ENCODE measurements at regions not wholly inside any gene's neighbourhood (a gene's known extent, or its start where the extent isn't known, plus 50 kb on each side); places are given as distances from the start of the nearest gene placed in this dataset.

DNA sequence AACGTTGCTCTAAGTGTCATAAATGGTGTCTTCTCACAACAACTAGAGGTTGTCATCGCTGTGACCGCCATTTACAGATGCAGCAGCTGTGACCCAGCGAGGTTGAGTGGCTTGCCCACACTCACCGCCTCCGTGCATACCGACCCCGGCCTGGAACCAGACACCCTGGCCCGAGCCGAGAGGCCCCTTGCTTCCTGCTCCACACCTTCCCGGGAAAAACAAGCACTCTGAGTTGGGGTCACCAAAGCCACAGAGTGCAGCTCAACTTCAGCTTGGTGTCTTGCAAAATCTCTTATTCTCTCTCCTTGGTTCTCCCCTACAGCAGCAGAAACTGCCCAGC, 115.7 kb upstream of the PPP2R2D start:
- H3K36me3 ChIP-seq (ENCODE audit: control insufficient read depth in 5 of 5, insufficient read depth in 5 of 5, low read length in 5 of 5) = no peaks in the 10 kb centered on the region
- H3K27me3 ChIP-seq (ENCODE audit: control insufficient read depth in 5 of 5, insufficient read depth in 4 of 5, low read length in 5 of 5) = peaks cover 0 to 16% (median 4%) of the 10 kb centered on the region in 5 donors
- no peak overlapping the region for H3K27ac ChIP-seq (ENCODE audit: low read depth, low read length)
- H3K9ac ChIP-seq (ENCODE audit: low read length in 5 of 5) = no peak overlapping the region
- no peaks in the 10 kb centered on the region for H3K4me1 ChIP-seq (ENCODE audit: control insufficient read depth in 5 of 5, insufficient read depth in 5 of 5, low read length in 5 of 5)
- no peak overlapping the region for H3K4me3 ChIP-seq (ENCODE audit: low read depth in 1 of 5, low read length in 5 of 5)
- H3K9me3 ChIP-seq (ENCODE audit: control insufficient read depth in 5 of 5, low read length in 5 of 5) = peaks cover 0 to 3% (median 0%) of the 10 kb centered on the region in 5 donors

GRCh38 chr10:131786756-131787605, 113.8 kb upstream of the PPP2R2D start:
- peaks cover 0 to 18% (median 5%) of the 10 kb centered on the region in 5 donors for H3K27me3 ChIP-seq (ENCODE audit: control insufficient read depth in 5 of 5, insufficient read depth in 4 of 5, low read length in 5 of 5)
- H3K4me1 ChIP-seq (ENCODE audit: control insufficient read depth in 5 of 5, insufficient read depth in 5 of 5, low read length in 5 of 5) = no peaks in the 10 kb centered on the region
- no peak overlapping the region for H3K9ac ChIP-seq (ENCODE audit: low read length in 5 of 5)
- no peaks in the 10 kb centered on the region for H3K36me3 ChIP-seq (ENCODE audit: control insufficient read depth in 5 of 5, insufficient read depth in 5 of 5, low read length in 5 of 5)
- H3K9me3 ChIP-seq (ENCODE audit: control insufficient read depth in 5 of 5, low read length in 5 of 5) = peaks cover 0 to 3% (median 0%) of the 10 kb centered on the region in 5 donors
- no peak overlapping the region for H3K4me3 ChIP-seq (ENCODE audit: low read depth in 1 of 5, low read length in 5 of 5)
- no peak overlapping the region for H3K27ac ChIP-seq (ENCODE audit: low read depth, low read length)

- H3K4me1 ChIP-seq (ENCODE audit: control insufficient read depth in 5 of 5, insufficient read depth in 5 of 5, low read length in 5 of 5) = no peaks in the 10 kb centered on the region
- no peak overlapping the region for H3K4me3 ChIP-seq (ENCODE audit: low read depth in 1 of 5, low read length in 5 of 5)
- H3K27me3 ChIP-seq (ENCODE audit: control insufficient read depth in 5 of 5, insufficient read depth in 4 of 5, low read length in 5 of 5) = peaks cover 0 to 24% (median 8%) of the 10 kb centered on the region in 5 donors
- H3K27ac ChIP-seq (ENCODE audit: low read depth, low read length) = no peak overlapping the region
- no peaks in the 10 kb centered on the region for H3K36me3 ChIP-seq (ENCODE audit: control insufficient read depth in 5 of 5, insufficient read depth in 5 of 5, low read length in 5 of 5)
- no peak overlapping the region for H3K9ac ChIP-seq (ENCODE audit: low read length in 5 of 5)
- peaks cover 0 to 3% (median 0%) of the 10 kb centered on the region in 5 donors for H3K9me3 ChIP-seq (ENCODE audit: control insufficient read depth in 5 of 5, low read length in 5 of 5)
Observed at GRCh38 chr10:131787961-131788360, 112.8 kb upstream of the PPP2R2D start.

- H3K4me3 ChIP-seq (ENCODE audit: low read depth in 1 of 5, low read length in 5 of 5) = no peak overlapping the region
- H3K4me1 ChIP-seq (ENCODE audit: control insufficient read depth in 5 of 5, insufficient read depth in 5 of 5, low read length in 5 of 5) = no peaks in the 10 kb centered on the region
- H3K27me3 ChIP-seq (ENCODE audit: control insufficient read depth in 5 of 5, insufficient read depth in 4 of 5, low read length in 5 of 5) = peaks cover 0 to 24% (median 8%) of the 10 kb centered on the region in 5 donors
- no peaks in the 10 kb centered on the region for H3K36me3 ChIP-seq (ENCODE audit: control insufficient read depth in 5 of 5, insufficient read depth in 5 of 5, low read length in 5 of 5)
- H3K9me3 ChIP-seq (ENCODE audit: control insufficient read depth in 5 of 5, low read length in 5 of 5) = peaks cover 0 to 3% (median 0%) of the 10 kb centered on the region in 5 donors
- H3K27ac ChIP-seq (ENCODE audit: low read depth, low read length) = no peak overlapping the region
- no peak overlapping the region for H3K9ac ChIP-seq (ENCODE audit: low read length in 5 of 5)
Observed at GRCh38 chr10:131788386-131788785, 112.4 kb upstream of the PPP2R2D start.

DNA sequence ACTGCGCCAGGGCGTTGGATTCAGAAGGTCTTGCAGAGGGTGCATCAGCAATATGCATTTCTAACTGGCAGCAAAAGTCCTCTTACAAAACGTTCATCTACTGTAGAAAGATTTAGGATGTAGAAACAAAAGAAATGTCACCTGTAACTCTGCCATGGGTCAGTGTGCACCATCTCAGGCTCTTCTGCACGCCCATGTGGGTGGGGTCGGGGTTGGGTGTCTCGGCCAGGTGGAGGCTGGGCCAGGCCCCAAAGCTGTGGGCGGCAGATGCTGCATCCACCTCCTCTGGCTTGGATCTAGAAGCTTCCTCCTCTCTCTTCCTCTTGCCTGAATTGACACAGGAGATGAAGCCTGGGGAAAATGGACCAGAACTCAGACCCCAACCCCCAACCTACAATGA, 111.3 kb upstream of the PPP2R2D start:
- peaks cover 0 to 3% (median 0%) of the 10 kb centered on the region in 5 donors for H3K9me3 ChIP-seq (ENCODE audit: control insufficient read depth in 5 of 5, low read length in 5 of 5)
- no peak overlapping the region for H3K27ac ChIP-seq (ENCODE audit: low read depth, low read length)
- H3K4me3 ChIP-seq (ENCODE audit: low read depth in 1 of 5, low read length in 5 of 5) = no peak overlapping the region
- peaks cover 0 to 24% (median 8%) of the 10 kb centered on the region in 5 donors for H3K27me3 ChIP-seq (ENCODE audit: control insufficient read depth in 5 of 5, insufficient read depth in 4 of 5, low read length in 5 of 5)
- H3K36me3 ChIP-seq (ENCODE audit: control insufficient read depth in 5 of 5, insufficient read depth in 5 of 5, low read length in 5 of 5) = no peaks in the 10 kb centered on the region
- H3K9ac ChIP-seq (ENCODE audit: low read length in 5 of 5) = no peak overlapping the region
- no peaks in the 10 kb centered on the region for H3K4me1 ChIP-seq (ENCODE audit: control insufficient read depth in 5 of 5, insufficient read depth in 5 of 5, low read length in 5 of 5)

GRCh38 chr10:131790021-131790420, 110.8 kb upstream of the PPP2R2D start:
- Histone ChIP-seq H3K27ac (ENCODE audit: low read depth, low read length) (no peak overlapping the region), H3K4me1 (ENCODE audit: control insufficient read depth in 5 of 5, insufficient read depth in 5 of 5, low read length in 5 of 5) (no peaks in the 10 kb centered on the region), H3K9me3 (ENCODE audit: control insufficient read depth in 5 of 5, low read length in 5 of 5) (peaks cover 0 to 3% (median 0%) of the 10 kb centered on the region in 5 donors), H3K36me3 (ENCODE audit: control insufficient read depth in 5 of 5, insufficient read depth in 5 of 5, low read length in 5 of 5) (no peaks in the 10 kb centered on the region), H3K9ac (ENCODE audit: low read length in 5 of 5) (no peak overlapping the region), H3K27me3 (ENCODE audit: control insufficient read depth in 5 of 5, insufficient read depth in 4 of 5, low read length in 5 of 5) (peaks cover 0 to 24% (median 8%) of the 10 kb centered on the region in 5 donors), H3K4me3 (ENCODE audit: low read depth in 1 of 5, low read length in 5 of 5) (no peak overlapping the region)

DNA sequence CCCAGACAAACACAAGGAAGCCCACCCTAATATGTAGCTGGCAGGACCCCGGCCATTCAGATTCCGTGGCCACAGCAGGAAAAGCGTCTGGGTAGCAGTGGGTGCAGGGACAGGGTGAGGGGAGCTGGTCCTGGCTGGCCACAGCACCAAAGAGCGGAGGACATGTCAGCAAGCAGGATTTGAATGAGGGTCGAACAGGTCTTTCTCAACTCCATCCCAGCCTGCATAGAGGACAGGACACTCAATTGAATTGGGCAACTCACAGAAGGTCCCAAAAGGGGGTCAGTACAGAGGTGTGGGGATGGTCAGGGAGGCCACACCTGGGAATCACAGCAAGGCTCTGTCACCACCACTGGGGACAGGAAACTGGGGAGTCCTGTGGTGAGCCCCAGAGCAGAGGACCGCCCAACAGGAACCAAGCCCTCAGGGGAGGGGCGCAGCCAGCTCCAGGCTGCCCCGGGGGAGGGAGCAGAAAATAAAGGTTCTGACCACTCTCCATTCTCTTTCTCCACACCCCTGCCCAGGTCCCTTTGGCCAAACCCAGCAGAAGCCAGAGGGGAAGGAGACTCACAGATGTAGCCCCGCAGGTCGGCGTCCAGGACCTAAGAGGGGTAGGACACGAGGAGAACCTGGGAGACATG, 108.7 kb upstream of the PPP2R2D start:
- peaks cover 2 to 10% (median 6%) of the 10 kb centered on the region in 5 donors for H3K9me3 ChIP-seq (ENCODE audit: control insufficient read depth in 5 of 5, low read length in 5 of 5)
- no peaks in the 10 kb centered on the region for H3K36me3 ChIP-seq (ENCODE audit: control insufficient read depth in 5 of 5, insufficient read depth in 5 of 5, low read length in 5 of 5)

DNA sequence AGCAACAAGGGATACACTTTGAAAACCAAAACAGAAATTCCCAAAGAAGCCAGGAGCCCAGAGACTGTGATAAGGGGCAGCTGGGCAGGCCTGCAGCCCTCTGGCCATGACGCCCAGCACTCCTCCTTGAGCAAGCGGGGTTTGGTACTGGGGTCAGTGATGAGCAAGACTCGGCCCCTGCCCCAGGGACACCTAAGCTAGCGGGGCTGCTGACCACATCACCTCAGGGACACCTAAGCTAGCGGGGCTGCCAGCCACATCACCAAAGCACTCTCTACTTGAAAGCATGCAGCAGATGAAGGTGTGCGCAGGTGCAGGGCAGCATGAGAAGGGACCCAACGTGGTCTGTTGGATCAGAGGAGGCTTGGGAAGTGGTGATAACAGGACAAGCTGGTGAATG, 108.0 kb upstream of the PPP2R2D start:
- Histone ChIP-seq H3K4me1 (ENCODE audit: control insufficient read depth in 5 of 5, insufficient read depth in 5 of 5, low read length in 5 of 5) (no peaks in the 10 kb centered on the region), H3K9ac (ENCODE audit: low read length in 5 of 5) (no peak overlapping the region), H3K27ac (ENCODE audit: low read depth, low read length) (no peak overlapping the region), H3K9me3 (ENCODE audit: control insufficient read depth in 5 of 5, low read length in 5 of 5) (peaks cover 3 to 16% (median 12%) of the 10 kb centered on the region in 5 donors), H3K36me3 (ENCODE audit: control insufficient read depth in 5 of 5, insufficient read depth in 5 of 5, low read length in 5 of 5) (no peaks in the 10 kb centered on the region), H3K4me3 (ENCODE audit: low read depth in 1 of 5, low read length in 5 of 5) (no peak overlapping the region), H3K27me3 (ENCODE audit: control insufficient read depth in 5 of 5, insufficient read depth in 4 of 5, low read length in 5 of 5) (peaks cover 0 to 24% (median 8%) of the 10 kb centered on the region in 5 donors)

More for the DNA sequence above, 108.7 kb upstream of the PPP2R2D start:
- peaks cover 0 to 24% (median 8%) of the 10 kb centered on the region in 5 donors for H3K27me3 ChIP-seq (ENCODE audit: control insufficient read depth in 5 of 5, insufficient read depth in 4 of 5, low read length in 5 of 5)
- no peak overlapping the region for H3K4me3 ChIP-seq (ENCODE audit: low read depth in 1 of 5, low read length in 5 of 5)
- H3K4me1 ChIP-seq (ENCODE audit: control insufficient read depth in 5 of 5, insufficient read depth in 5 of 5, low read length in 5 of 5) = no peaks in the 10 kb centered on the region
- H3K27ac ChIP-seq (ENCODE audit: low read depth, low read length) = no peak overlapping the region
- no peak overlapping the region for H3K9ac ChIP-seq (ENCODE audit: low read length in 5 of 5)

- H3K27me3 ChIP-seq (ENCODE audit: control insufficient read depth in 5 of 5, insufficient read depth in 4 of 5, low read length in 5 of 5) = peaks cover 0 to 10% (median 4%) of the 10 kb centered on the region in 5 donors
- H3K36me3 ChIP-seq (ENCODE audit: control insufficient read depth in 5 of 5, insufficient read depth in 5 of 5, low read length in 5 of 5) = no peaks in the 10 kb centered on the region
- no peaks in the 10 kb centered on the region for H3K4me1 ChIP-seq (ENCODE audit: control insufficient read depth in 5 of 5, insufficient read depth in 5 of 5, low read length in 5 of 5)
- no peak overlapping the region for H3K9ac ChIP-seq (ENCODE audit: low read length in 5 of 5)
- peaks cover 10 to 34% (median 29%) of the 10 kb centered on the region in 5 donors for H3K9me3 ChIP-seq (ENCODE audit: control insufficient read depth in 5 of 5, low read length in 5 of 5)
- no peak overlapping the region for H3K27ac ChIP-seq (ENCODE audit: low read depth, low read length)
- H3K4me3 ChIP-seq (ENCODE audit: low read depth in 1 of 5, low read length in 5 of 5) = no peak overlapping the region
Observed at GRCh38 chr10:131795761-131796160, 105.0 kb upstream of the PPP2R2D start.

DNA sequence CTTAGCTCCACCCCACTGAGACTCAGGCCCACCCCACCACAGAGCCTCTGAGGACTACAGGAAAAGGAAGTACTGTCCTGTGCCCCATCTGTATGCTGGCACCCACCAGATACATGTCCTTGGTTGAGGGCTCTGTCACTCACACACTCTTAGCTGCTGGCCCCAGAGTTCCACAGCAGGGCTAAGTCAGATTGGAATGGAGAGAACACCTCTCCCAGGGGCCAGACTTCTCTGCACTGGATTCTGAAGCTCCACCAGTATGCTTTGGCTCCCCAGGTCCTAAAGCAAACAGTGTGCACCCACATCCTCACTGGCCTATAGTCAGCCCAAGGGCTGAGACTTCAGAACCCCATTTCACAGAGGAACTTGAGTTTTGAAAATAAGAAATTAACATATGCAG, 103.2 kb upstream of the PPP2R2D start:
- peaks cover 0 to 3% (median 0%) of the 10 kb centered on the region in 5 donors for H3K27me3 ChIP-seq (ENCODE audit: control insufficient read depth in 5 of 5, insufficient read depth in 4 of 5, low read length in 5 of 5)
- no peak overlapping the region for H3K4me3 ChIP-seq (ENCODE audit: low read depth in 1 of 5, low read length in 5 of 5)
- no peak overlapping the region for H3K27ac ChIP-seq (ENCODE audit: low read depth, low read length)
- H3K4me1 ChIP-seq (ENCODE audit: control insufficient read depth in 5 of 5, insufficient read depth in 5 of 5, low read length in 5 of 5) = no peaks in the 10 kb centered on the region
- no peak overlapping the region for H3K9ac ChIP-seq (ENCODE audit: low read length in 5 of 5)
- H3K36me3 ChIP-seq (ENCODE audit: control insufficient read depth in 5 of 5, insufficient read depth in 5 of 5, low read length in 5 of 5) = no peaks in the 10 kb centered on the region
- H3K9me3 ChIP-seq (ENCODE audit: control insufficient read depth in 5 of 5, low read length in 5 of 5) = peaks cover 10 to 36% (median 29%) of the 10 kb centered on the region in 5 donors
